Thyroid gland (tissue), 4 donors: ENCODE measurements at regions not wholly inside any gene's neighbourhood (a gene's known extent, or its start where the extent isn't known, plus 50 kb on each side); places are given as distances from the start of the nearest gene placed in this dataset.

Experiments
- CTCF ChIP-seq, 6 experiments: fragments of 200-600 bp in 3 of 6; fragments of 450-650 bp in 3 of 6; sonication (generic) in 3 of 6; IDR thresholded peaks; one replicate each; pipeline ENCODE4 v1.5.1; 2016 to 2019; ENCODE audit warnings: antibody characterized with exemption in 6 of 6, mild to moderate bottlenecking in 2 of 6, inconsistent platforms in 1 of 6, moderate library complexity in 1 of 6
- POLR2A ChIP-seq, 2 donors: fragments of 450-650 bp; IDR thresholded peaks; one replicate each; pipeline ENCODE4 v1.6.1; 2017; ENCODE audit warnings: antibody characterized with exemption in 2 of 2, mild to moderate bottlenecking in 2 of 2, moderate library complexity in 1 of 2

- TF ChIP-seq POLR2A (IDR thresholded peaks at IDR 0.05) (no peak), CTCF (IDR thresholded peaks at IDR 0.05) (no peak)
Measured at GRCh38 chr5:20514145-20514544, 526.1 kb upstream of the CDH18 start.
